KMS-11 (cell line): ENCODE measurements at regions not wholly inside any gene's neighbourhood (a gene's known extent, or its start where the extent isn't known, plus 50 kb on each side); places are given as distances from the start of the nearest gene placed in this dataset.

Experiments
- H2AFZ ChIP-seq: fragments of 200-600 bp; sonication (generic); 2 replicates; pipeline ENCODE4 v1.6.1; 2016; ENCODE audit warnings: antibody characterized with exemption, mixed run types, low read depth
- H3K27ac ChIP-seq: fragments of 200-600 bp; sonication (generic); 2 replicates; pipeline ENCODE4 v1.6.1; 2016; ENCODE audit warnings: mild to moderate bottlenecking, mixed run types
- H3K27me3 ChIP-seq: fragments of 200-600 bp; sonication (generic); 2 replicates; pipeline ENCODE4 v1.6.1; 2017; ENCODE audit warnings: mild to moderate bottlenecking, low read depth, mixed run types, moderate library complexity; ENCODE audit not compliant: insufficient read depth
- H3K36me3 ChIP-seq: fragments of 200-600 bp; sonication (generic); 2 replicates; pipeline ENCODE4 v1.6.1; 2017; ENCODE audit warnings: mild to moderate bottlenecking, mixed run types; ENCODE audit not compliant: insufficient read depth
- H3K4me1 ChIP-seq: fragments of 200-600 bp; sonication (generic); 2 replicates; pipeline ENCODE4 v1.6.1; 2016; ENCODE audit warnings: mild to moderate bottlenecking, low read depth, mixed run types; ENCODE audit not compliant: poor library complexity, severe bottlenecking
- H3K4me2 ChIP-seq: fragments of 200-600 bp; sonication (generic); 2 replicates; pipeline ENCODE4 v1.7.0; 2016; ENCODE audit warnings: mild to moderate bottlenecking, mixed run types
- H3K4me3 ChIP-seq: fragments of 200-600 bp; sonication (generic); IDR thresholded peaks from 2 replicates; pipeline ENCODE4 v1.6.1; 2017; ENCODE audit warnings: low read depth, low read length, mixed read lengths; ENCODE audit not compliant: insufficient read depth
- H3K79me2 ChIP-seq: fragments of 200-600 bp; sonication (generic); 2 replicates; pipeline ENCODE4 v1.6.1; 2016; ENCODE audit warnings: low read depth, mixed run types; ENCODE audit not compliant: insufficient read depth
- H3K9ac ChIP-seq: fragments of 200-600 bp; sonication (generic); 2 replicates; pipeline ENCODE4 v1.6.1; 2016; ENCODE audit warnings: mild to moderate bottlenecking, mixed run types
- H4K20me1 ChIP-seq: fragments of 200-600 bp; sonication (generic); 2 replicates; pipeline ENCODE4 v1.6.1; 2016; ENCODE audit warnings: mild to moderate bottlenecking, mixed run types; ENCODE audit not compliant: insufficient read depth
- TF ChIP-seq, protein P1 (sequence below): fragments of 200-600 bp; sonication (generic); conservative IDR thresholded peaks from 2 replicates; pipeline ENCODE4 v1.6.1; 2017; ENCODE audit warnings: low read depth, mild to moderate bottlenecking, antibody characterized with exemption, low read length, moderate library complexity, mixed read lengths

GRCh38 chr6:43923376-43924221 is 153.6 kb downstream of the VEGFA start:
- H3K36me3 ChIP-seq = no peaks in the 10 kb centered on the region
- no peaks in the 10 kb centered on the region for H3K27me3 ChIP-seq
- peaks cover 7% of the 10 kb centered on the region for H3K4me1 ChIP-seq
- H3K79me2 ChIP-seq = no peaks in the 10 kb centered on the region
- H3K27ac ChIP-seq = no peak overlapping the region
- H2AFZ ChIP-seq = no peak overlapping the region
- no peaks in the 10 kb centered on the region for H4K20me1 ChIP-seq
- H3K9ac ChIP-seq = no peak overlapping the region
- TF ChIP-seq, protein P1, sequence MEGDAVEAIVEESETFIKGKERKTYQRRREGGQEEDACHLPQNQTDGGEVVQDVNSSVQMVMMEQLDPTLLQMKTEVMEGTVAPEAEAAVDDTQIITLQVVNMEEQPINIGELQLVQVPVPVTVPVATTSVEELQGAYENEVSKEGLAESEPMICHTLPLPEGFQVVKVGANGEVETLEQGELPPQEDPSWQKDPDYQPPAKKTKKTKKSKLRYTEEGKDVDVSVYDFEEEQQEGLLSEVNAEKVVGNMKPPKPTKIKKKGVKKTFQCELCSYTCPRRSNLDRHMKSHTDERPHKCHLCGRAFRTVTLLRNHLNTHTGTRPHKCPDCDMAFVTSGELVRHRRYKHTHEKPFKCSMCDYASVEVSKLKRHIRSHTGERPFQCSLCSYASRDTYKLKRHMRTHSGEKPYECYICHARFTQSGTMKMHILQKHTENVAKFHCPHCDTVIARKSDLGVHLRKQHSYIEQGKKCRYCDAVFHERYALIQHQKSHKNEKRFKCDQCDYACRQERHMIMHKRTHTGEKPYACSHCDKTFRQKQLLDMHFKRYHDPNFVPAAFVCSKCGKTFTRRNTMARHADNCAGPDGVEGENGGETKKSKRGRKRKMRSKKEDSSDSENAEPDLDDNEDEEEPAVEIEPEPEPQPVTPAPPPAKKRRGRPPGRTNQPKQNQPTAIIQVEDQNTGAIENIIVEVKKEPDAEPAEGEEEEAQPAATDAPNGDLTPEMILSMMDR = no peak
- H3K4me2 ChIP-seq = no peak overlapping the region; the same call in 1 of the 2 replicates
- H3K4me3 ChIP-seq = no peak overlapping the region

- no peaks in the 10 kb centered on the region for H4K20me1 ChIP-seq
- no peak overlapping the region for H3K27ac ChIP-seq
- TF ChIP-seq, protein P1 = no peak
- H3K4me1 ChIP-seq = peaks cover 7% of the 10 kb centered on the region
- no peak overlapping the region for H3K4me3 ChIP-seq
- H2AFZ ChIP-seq = no peak overlapping the region
- H3K4me2 ChIP-seq = no peak overlapping the region
- no peaks in the 10 kb centered on the region for H3K36me3 ChIP-seq
- H3K79me2 ChIP-seq = no peaks in the 10 kb centered on the region
- no peak overlapping the region for H3K9ac ChIP-seq
- H3K27me3 ChIP-seq = no peaks in the 10 kb centered on the region
Measured at GRCh38 chr6:43922426-43923375, 152.7 kb downstream of the VEGFA start.

DNA sequence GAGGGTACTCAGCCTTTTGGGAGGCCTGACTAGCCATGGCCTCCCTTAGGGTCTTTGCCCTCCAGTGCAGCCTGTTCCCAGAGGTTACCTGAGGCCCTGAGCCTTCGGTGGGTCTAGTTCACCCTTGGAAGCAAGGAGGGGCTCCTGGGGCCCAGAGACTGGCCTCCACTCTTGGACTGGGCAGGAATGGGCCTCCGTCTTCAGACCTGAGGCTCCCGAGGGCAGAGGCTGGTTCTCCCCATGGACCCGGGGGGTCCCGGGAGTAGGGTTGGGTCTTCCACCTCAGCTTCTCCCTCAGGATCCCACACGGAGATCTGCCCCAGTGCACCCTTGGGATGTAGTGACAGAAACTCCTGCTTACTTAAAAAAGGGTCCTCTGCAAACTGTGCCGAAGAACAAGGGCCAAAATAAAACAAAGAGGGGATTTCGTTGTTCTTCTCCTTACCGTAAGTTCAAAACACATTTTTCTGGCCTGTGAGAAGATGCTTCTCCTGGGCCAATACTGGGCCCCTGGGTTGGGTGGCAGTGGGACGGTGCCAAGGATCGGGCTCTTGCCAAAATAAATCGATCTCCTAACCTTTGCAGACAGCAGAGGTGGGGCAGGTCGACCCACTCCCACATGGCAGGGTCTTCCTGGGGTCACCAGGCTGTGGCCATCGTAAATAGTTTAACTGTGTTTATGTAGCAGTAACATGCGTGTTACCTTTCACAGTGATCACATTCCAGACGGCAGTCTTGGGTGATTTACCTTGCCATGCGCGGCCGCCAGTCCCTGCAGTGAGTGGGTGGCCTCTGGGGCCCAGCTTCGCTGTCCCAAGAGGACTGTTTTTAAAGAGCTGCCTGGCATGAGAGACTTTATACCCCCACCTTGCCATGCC is 151.8 kb downstream of the VEGFA start:
- TF ChIP-seq, protein P1 = no peak
- Histone ChIP-seq H3K27ac (no peak overlapping the region), H3K36me3 (no peaks in the 10 kb centered on the region), H2AFZ (no peak overlapping the region), H4K20me1 (no peaks in the 10 kb centered on the region), H3K4me2 (no peak overlapping the region), H3K9ac (no peak overlapping the region), H3K79me2 (no peaks in the 10 kb centered on the region), H3K4me3 (no peak overlapping the region), H3K27me3 (no peaks in the 10 kb centered on the region), H3K4me1 (peaks cover 7% of the 10 kb centered on the region)

GRCh38 chr6:43921039-43921438 is 151.0 kb downstream of the VEGFA start:
- no peaks in the 10 kb centered on the region for H3K36me3 ChIP-seq
- no peak overlapping the region for H2AFZ ChIP-seq

More at GRCh38 chr6:43921039-43921438, 151.0 kb downstream of the VEGFA start:
- no peaks in the 10 kb centered on the region for H3K79me2 ChIP-seq
- no peak overlapping the region for H3K4me2 ChIP-seq
- TF ChIP-seq, protein P1 = no peak
- no peak overlapping the region for H3K27ac ChIP-seq
- no peaks in the 10 kb centered on the region for H3K27me3 ChIP-seq
- no peak overlapping the region for H3K9ac ChIP-seq
- H3K4me3 ChIP-seq = no peak overlapping the region
- H3K4me1 ChIP-seq = peaks cover 11% of the 10 kb centered on the region
- H4K20me1 ChIP-seq = no peaks in the 10 kb centered on the region
